ENCODE measurements at regions not wholly inside any gene's neighbourhood (a gene's known extent, or its start where the extent isn't known, plus 50 kb on each side); places are given as distances from the start of the nearest gene placed in this dataset.

GRCh38 chr18:67599277-67599676 is 82.8 kb upstream of the DSEL start:
- Histone ChIP-seq H3F3A (ENCODE audit: control insufficient read depth, insufficient read depth) (no peaks in the 10 kb centered on the region), H3K4me3 (ENCODE audit: low read length) (peak overlapping the region; percentile 28), H4K20me1 (ENCODE audit: control insufficient read depth, insufficient read depth, low read depth, low read length) (no peaks in the 10 kb centered on the region), H3K9me2 (replicated peaks; ENCODE audit: control insufficient read depth, low read length) (no peaks in the 10 kb centered on the region), H3K79me2 (ENCODE audit: control insufficient read depth, low read length) (no peaks in the 10 kb centered on the region), H3K27ac (ENCODE audit: low read depth, low read length) (peak overlapping the region; percentile 47), H3K9me3 (ENCODE audit: control insufficient read depth, insufficient read depth, low read length) (no peaks in the 10 kb centered on the region), H3K4me1 (ENCODE audit: control insufficient read depth, low read length) (peaks cover 20% of the 10 kb centered on the region), H3K36me3 (ENCODE audit: control insufficient read depth, low read length) (no peaks in the 10 kb centered on the region), H3K4me2 (ENCODE audit: low read length) (peak overlapping the region; percentile 58), H3K27me3 (ENCODE audit: control insufficient read depth, low read length) (no peaks in the 10 kb centered on the region)
- no peak for TF ChIP-seq CTCF (IDR thresholded peaks at IDR 0.05; ENCODE audit: low read depth, low read length, poor library complexity, severe bottlenecking)
- TF ChIP-seq EZH2phosphoT487 (IDR thresholded peaks at IDR 0.05; ENCODE audit: borderline replicate concordance, low read length), result no peak

- Histone ChIP-seq H3K4me1 (ENCODE audit: control insufficient read depth, low read length) (peaks cover 20% of the 10 kb centered on the region), H3K36me3 (ENCODE audit: control insufficient read depth, low read length) (no peaks in the 10 kb centered on the region), H3K4me2 (ENCODE audit: low read length) (no peak overlapping the region), H3K9me3 (ENCODE audit: control insufficient read depth, insufficient read depth, low read length) (no peaks in the 10 kb centered on the region), H3F3A (ENCODE audit: control insufficient read depth, insufficient read depth) (no peaks in the 10 kb centered on the region), H3K27ac (ENCODE audit: low read depth, low read length) (no peak overlapping the region), H4K20me1 (ENCODE audit: control insufficient read depth, insufficient read depth, low read depth, low read length) (no peaks in the 10 kb centered on the region), H3K4me3 (ENCODE audit: low read length) (no peak overlapping the region), H3K27me3 (ENCODE audit: control insufficient read depth, low read length) (no peaks in the 10 kb centered on the region), H3K9me2 (replicated peaks; ENCODE audit: control insufficient read depth, low read length) (no peaks in the 10 kb centered on the region), H3K79me2 (ENCODE audit: control insufficient read depth, low read length) (no peaks in the 10 kb centered on the region)
- TF ChIP-seq CTCF (IDR thresholded peaks at IDR 0.05; ENCODE audit: low read depth, low read length, poor library complexity, severe bottlenecking) (no peak), EZH2phosphoT487 (IDR thresholded peaks at IDR 0.05; ENCODE audit: borderline replicate concordance, low read length) (no peak)
These were observed 81.2 kb upstream of the DSEL start for GRCh38 chr18:67597759-67598158.

GRCh38 chr18:67596003-67596402 is 79.5 kb upstream of the DSEL start:
- Histone ChIP-seq H3K27ac (ENCODE audit: low read depth, low read length) (no peak overlapping the region), H3K4me2 (ENCODE audit: low read length) (no peak overlapping the region), H3K9me3 (ENCODE audit: control insufficient read depth, insufficient read depth, low read length) (no peaks in the 10 kb centered on the region), H4K20me1 (ENCODE audit: control insufficient read depth, insufficient read depth, low read depth, low read length) (no peaks in the 10 kb centered on the region), H3K79me2 (ENCODE audit: control insufficient read depth, low read length) (no peaks in the 10 kb centered on the region), H3K9me2 (replicated peaks; ENCODE audit: control insufficient read depth, low read length) (no peaks in the 10 kb centered on the region), H3K36me3 (ENCODE audit: control insufficient read depth, low read length) (no peaks in the 10 kb centered on the region), H3K4me3 (ENCODE audit: low read length) (no peak overlapping the region), H3F3A (ENCODE audit: control insufficient read depth, insufficient read depth) (no peaks in the 10 kb centered on the region), H3K27me3 (ENCODE audit: control insufficient read depth, low read length) (no peaks in the 10 kb centered on the region), H3K4me1 (ENCODE audit: control insufficient read depth, low read length) (peaks cover 20% of the 10 kb centered on the region)
- TF ChIP-seq EZH2phosphoT487 (IDR thresholded peaks at IDR 0.05; ENCODE audit: borderline replicate concordance, low read length), result no peak
- no peak for TF ChIP-seq CTCF (IDR thresholded peaks at IDR 0.05; ENCODE audit: low read depth, low read length, poor library complexity, severe bottlenecking)
